ENCODE measurements at regions not wholly inside any gene's neighbourhood (a gene's known extent, or its start where the extent isn't known, plus 50 kb on each side); places are given as distances from the start of the nearest gene placed in this dataset.

DNA sequence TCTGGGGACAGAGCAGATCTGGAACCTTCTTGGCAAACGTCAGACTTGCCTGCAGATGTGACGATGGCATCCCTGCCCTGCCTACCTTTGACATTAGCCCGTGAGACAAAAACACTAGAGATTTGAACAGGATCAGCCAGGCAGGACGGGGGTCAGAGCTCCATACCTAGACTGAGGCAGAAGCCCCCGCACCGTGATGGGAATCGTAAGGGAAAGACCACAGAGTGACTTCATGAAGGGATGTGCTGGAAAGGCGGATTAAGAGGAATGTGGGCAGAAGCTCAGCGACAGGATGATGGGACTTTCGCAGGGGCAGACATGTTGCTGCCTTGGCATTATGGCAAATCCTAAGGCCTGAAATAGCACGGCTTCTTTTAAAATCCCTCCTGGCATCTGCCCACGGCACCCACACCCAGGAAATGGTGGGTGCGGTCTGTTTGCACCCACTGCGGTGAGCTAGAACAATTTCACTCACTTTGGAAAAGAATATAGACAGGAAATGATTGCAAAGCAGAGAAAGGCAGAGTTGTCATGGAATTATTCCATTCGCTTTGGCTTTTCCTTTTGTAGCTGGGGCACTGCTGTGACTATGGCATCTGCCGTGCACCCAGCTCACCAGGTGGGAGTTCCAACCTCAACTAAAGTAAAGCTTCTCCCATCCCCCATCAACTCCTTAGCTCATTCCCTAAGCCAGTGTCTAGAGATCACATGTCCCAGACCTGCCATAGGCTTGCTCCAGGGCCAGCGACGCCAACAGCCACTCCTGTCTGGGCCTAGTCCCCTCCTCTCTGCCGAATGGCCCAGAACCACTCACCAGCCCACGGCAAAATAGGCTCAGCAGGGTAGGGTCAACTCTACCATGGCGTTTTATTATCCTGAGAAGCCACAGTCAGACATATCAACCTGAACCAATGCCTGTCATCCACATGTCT, 112.7 kb upstream of the NPAS2 start:
- Histone ChIP-seq H3K4me1 (ENCODE audit: control insufficient read depth in 2 of 2, insufficient read depth in 2 of 2, low read length in 2 of 2) (no peaks in the 10 kb centered on the region), H3K27me3 (replicated peaks in 1 of 4; ENCODE audit: control extremely low read depth in 1 of 4, control insufficient read depth in 3 of 4, insufficient read depth in 4 of 4, low read length in 3 of 4) (no peaks in the 10 kb centered on the region), H3K79me2 (ENCODE audit: control insufficient read depth, insufficient read depth, low read length) (no peaks in the 10 kb centered on the region), H3K4me3 (ENCODE audit: control extremely low read depth in 1 of 5, extremely low read depth in 1 of 5, insufficient read depth in 1 of 5, low read depth in 2 of 5, low read length in 4 of 5) (no peak overlapping the region), H3K9me3 (ENCODE audit: control extremely low read depth in 1 of 3, control insufficient read depth in 2 of 3, insufficient read depth in 1 of 3, low read length in 2 of 3) (no peaks in the 10 kb centered on the region), H4K20me1 (ENCODE audit: control insufficient read depth, insufficient read depth, low read length, poor library complexity, severe bottlenecking) (no peaks in the 10 kb centered on the region), H3K4me2 (replicated peaks; ENCODE audit: low read depth, low read length, poor library complexity, severe bottlenecking) (no peak overlapping the region), H3K36me3 (replicated peaks in 1 of 2; ENCODE audit: control extremely low read depth in 1 of 2, control insufficient read depth in 1 of 2, extremely low read depth in 1 of 2, insufficient read depth in 2 of 2, low read length in 1 of 2) (no peaks in the 10 kb centered on the region), H2AFZ (ENCODE audit: insufficient read depth, low read depth, low read length, poor library complexity, severe bottlenecking) (no peak overlapping the region), H3K27ac (ENCODE audit: low read length in 2 of 2) (no peak overlapping the region), H3K9ac (ENCODE audit: low read length) (no peak overlapping the region)
- TF ChIP-seq EZH2 (IDR thresholded peaks at IDR 0.05; ENCODE audit: borderline replicate concordance, insufficient read depth, low read depth, low read length, poor library complexity, severe bottlenecking) (no peak), CTCF (IDR thresholded peaks at IDR 0.05) (no peak)
- 90% methylated on average over 21 of the region's 21 CpGs for WGBS (ENCODE audit: insufficient coverage)
- DNase-seq (no peak), ATAC-seq (ENCODE audit: low read depth) (no peak)
- intact Hi-C loops (cut with micrococcal nuclease) = no loop called here
- ChIA-PET CTCF (no interaction called here), POLR2A (no interaction called here)
- no peaks in the 10 kb centered on the region for H3K9me3 Mint-ChIP-seq (ENCODE audit: insufficient read depth)
- no peak overlapping the region for H3K27ac Mint-ChIP-seq
- no peaks in the 10 kb centered on the region for H3K4me1 Mint-ChIP-seq
- H3K27me3 Mint-ChIP-seq = no peaks in the 10 kb centered on the region
- no peak overlapping the region for H3K4me3 Mint-ChIP-seq

GRCh38 chr2:100708333-100708732, 111.6 kb upstream of the NPAS2 start:
- ChIA-PET POLR2A (no interaction called here), CTCF (no interaction called here)
- TF ChIP-seq CTCF (IDR thresholded peaks at IDR 0.05) (no peak), EZH2 (IDR thresholded peaks at IDR 0.05; ENCODE audit: borderline replicate concordance, insufficient read depth, low read depth, low read length, poor library complexity, severe bottlenecking) (no peak)
- no peaks in the 10 kb centered on the region for H3K27me3 ChIP-seq (replicated peaks in 1 of 4; ENCODE audit: control extremely low read depth in 1 of 4, control insufficient read depth in 3 of 4, insufficient read depth in 4 of 4, low read length in 3 of 4)
- no peak overlapping the region for H3K4me2 ChIP-seq (replicated peaks; ENCODE audit: low read depth, low read length, poor library complexity, severe bottlenecking)
- Mint-ChIP-seq H3K9me3 (ENCODE audit: insufficient read depth) (no peaks in the 10 kb centered on the region), H3K27me3 (peaks cover 3% of the 10 kb centered on the region), H3K4me1 (no peaks in the 10 kb centered on the region), H3K27ac (no peak overlapping the region), H3K4me3 (no peak overlapping the region)
- DNase-seq (no peak), ATAC-seq (ENCODE audit: low read depth) (no peak)
- no peak overlapping the region for H3K9ac ChIP-seq (ENCODE audit: low read length)
- H3K27ac ChIP-seq (ENCODE audit: low read length in 2 of 2) = no peak overlapping the region
- no peak overlapping the region for H3K4me3 ChIP-seq (ENCODE audit: control extremely low read depth in 1 of 5, extremely low read depth in 1 of 5, insufficient read depth in 1 of 5, low read depth in 2 of 5, low read length in 4 of 5)
- H4K20me1 ChIP-seq (ENCODE audit: control insufficient read depth, insufficient read depth, low read length, poor library complexity, severe bottlenecking) = no peaks in the 10 kb centered on the region
- no peak overlapping the region for H2AFZ ChIP-seq (ENCODE audit: insufficient read depth, low read depth, low read length, poor library complexity, severe bottlenecking)
- intact Hi-C loops (cut with micrococcal nuclease) = no loop called here
- WGBS (ENCODE audit: insufficient coverage) = 78% methylated on average over 3 of the region's 3 CpGs
- no peaks in the 10 kb centered on the region for H3K79me2 ChIP-seq (ENCODE audit: control insufficient read depth, insufficient read depth, low read length)
- no peaks in the 10 kb centered on the region for H3K9me3 ChIP-seq (ENCODE audit: control extremely low read depth in 1 of 3, control insufficient read depth in 2 of 3, insufficient read depth in 1 of 3, low read length in 2 of 3)
- no peaks in the 10 kb centered on the region for H3K4me1 ChIP-seq (ENCODE audit: control insufficient read depth in 2 of 2, insufficient read depth in 2 of 2, low read length in 2 of 2)
- no peaks in the 10 kb centered on the region for H3K36me3 ChIP-seq (replicated peaks in 1 of 2; ENCODE audit: control extremely low read depth in 1 of 2, control insufficient read depth in 1 of 2, extremely low read depth in 1 of 2, insufficient read depth in 2 of 2, low read length in 1 of 2)
